GM10266 (cell line): ENCODE measurements at regions not wholly inside any gene's neighbourhood (a gene's known extent, or its start where the extent isn't known, plus 50 kb on each side); places are given as distances from the start of the nearest gene placed in this dataset.
"Not testable (repeated sequence)": the region's sequence is repeated elsewhere in the genome, so short reads cannot be mapped to it uniquely, and the experiment has no call there.

Source experiments
- DNase-seq: peaks from one replicate; pipeline ENCODE4 v3.0.0; 2012; ENCODE audit errors: extremely low spot score
- TF ChIP-seq, protein P1 (sequence below): IDR thresholded peaks from 2 replicates; pipeline ENCODE4 v1.5.1; 2012; ENCODE audit warnings: mild to moderate bottlenecking, low read depth; ENCODE audit not compliant: control insufficient read depth, insufficient read depth; ENCODE audit errors: missing control alignments

DNA sequence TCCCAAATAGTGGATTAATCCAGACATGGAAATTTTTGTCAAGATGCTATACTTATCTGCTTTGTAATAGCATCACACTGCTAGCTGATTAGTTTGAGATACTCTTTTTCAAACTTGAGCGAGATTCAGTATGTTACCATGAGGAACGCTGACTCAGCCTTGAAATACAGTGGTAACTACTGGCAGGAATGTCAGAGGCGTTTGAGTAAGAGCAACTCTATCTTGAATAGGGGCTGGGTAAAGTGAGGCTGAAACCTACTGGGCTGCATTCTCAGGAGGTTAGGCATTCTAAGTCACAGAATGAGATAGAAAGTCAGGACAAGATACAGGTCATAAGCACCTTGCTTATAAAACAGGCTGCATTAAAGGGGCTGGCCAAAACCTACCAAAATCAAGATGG, 2519.6 kb downstream of the ARAP2 start:
- DNase-seq: no peak
- TF ChIP-seq, protein P1, sequence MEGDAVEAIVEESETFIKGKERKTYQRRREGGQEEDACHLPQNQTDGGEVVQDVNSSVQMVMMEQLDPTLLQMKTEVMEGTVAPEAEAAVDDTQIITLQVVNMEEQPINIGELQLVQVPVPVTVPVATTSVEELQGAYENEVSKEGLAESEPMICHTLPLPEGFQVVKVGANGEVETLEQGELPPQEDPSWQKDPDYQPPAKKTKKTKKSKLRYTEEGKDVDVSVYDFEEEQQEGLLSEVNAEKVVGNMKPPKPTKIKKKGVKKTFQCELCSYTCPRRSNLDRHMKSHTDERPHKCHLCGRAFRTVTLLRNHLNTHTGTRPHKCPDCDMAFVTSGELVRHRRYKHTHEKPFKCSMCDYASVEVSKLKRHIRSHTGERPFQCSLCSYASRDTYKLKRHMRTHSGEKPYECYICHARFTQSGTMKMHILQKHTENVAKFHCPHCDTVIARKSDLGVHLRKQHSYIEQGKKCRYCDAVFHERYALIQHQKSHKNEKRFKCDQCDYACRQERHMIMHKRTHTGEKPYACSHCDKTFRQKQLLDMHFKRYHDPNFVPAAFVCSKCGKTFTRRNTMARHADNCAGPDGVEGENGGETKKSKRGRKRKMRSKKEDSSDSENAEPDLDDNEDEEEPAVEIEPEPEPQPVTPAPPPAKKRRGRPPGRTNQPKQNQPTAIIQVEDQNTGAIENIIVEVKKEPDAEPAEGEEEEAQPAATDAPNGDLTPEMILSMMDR: no peak

DNA sequence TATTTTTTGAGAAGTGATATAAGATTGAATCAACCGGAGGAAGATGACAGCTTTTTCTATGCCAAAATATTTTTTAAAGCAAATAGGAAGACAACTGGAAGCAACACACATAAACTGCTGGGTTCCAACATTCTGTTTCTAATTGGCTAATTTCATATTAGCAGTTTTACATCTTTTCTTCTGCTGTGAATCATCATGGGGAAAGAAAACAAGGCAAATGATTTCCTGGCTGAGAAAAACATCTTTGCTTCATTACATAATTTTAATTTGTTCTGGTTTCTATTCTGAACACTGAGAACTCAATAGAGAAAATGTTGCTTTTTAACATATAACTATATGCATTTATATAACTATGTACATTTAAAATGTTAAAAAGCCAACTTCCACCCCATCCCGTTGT, 2518.5 kb downstream of the ARAP2 start:
- TF ChIP-seq, protein P1: no peak
- DNase-seq: no peak

DNA sequence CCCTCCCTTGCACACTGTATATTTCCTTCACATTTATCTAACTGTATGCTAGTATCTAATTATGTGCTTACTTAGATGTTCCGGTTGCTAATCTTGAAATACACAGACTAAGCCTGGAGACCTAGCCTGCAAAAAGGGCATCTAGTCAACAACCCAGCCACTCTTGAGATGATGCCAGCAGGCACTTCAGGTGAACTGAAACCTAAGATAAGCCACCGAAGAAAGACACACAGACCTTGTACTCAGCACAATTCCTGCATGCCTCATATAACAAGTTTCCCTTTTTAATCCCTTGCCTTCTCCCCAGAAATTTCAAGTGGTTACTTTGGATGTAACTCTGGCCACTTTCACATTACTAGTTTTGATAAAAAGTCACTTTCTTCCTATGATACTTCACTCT, 2506.6 kb downstream of the ARAP2 start:
- DNase-seq: no peak
- TF ChIP-seq, protein P1: no peak

DNA sequence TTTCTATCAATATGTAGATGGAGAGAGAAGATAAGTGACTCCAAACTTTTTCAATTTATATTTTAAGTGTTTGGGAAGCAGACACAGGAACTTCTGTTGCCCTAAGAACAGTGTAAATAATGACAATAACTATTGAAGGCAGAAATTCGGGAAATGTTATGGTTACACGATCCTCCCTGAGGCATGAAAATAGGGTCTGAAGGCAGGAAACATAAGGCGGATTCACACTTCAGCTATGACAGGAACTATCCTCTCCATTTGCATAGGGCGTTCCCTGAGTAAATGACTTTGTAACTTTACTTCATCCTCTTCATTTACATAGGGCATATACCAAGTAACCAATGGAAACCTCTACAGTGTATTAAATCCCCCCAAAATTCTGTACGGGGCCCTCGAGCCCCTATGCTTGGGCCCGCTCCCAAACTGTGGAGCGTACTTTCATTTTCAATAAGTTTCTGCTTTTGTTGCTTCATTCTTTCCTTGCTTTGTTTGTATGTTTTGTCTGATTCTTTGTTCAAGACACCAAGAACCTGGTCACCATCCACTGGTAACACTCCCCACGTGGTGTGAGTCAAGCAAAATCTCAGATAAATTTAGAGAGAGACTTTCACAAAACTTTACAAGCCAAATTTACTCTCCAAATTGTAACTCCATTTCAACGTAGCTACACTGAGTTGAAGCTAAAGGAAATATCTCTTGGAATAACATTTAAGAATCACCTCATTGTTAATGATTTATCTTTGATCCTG, 2504.3 kb downstream of the ARAP2 start:
- no peak for DNase-seq
- TF ChIP-seq, protein P1: no peak

DNA sequence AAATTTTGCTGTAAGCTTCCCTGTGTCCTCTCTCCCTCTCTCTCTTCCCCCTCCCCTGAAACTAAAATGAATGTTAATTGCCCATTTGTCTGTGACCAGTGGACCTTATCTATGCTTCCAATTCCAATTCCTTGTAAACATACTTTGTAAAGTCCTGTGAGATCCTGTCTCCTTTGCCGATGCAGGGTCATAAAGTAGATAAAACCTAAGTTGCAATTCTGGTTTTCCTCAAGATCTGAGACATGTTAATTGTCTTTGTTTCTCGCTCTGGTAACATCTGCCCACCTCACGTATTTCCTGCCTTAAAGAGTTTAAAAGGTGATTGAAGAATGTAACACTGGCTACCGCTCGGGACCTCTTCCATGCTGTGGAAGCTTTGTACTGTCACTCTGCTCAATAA, 2503.4 kb downstream of the ARAP2 start:
- DNase-seq: not testable (repeated sequence)

DNA sequence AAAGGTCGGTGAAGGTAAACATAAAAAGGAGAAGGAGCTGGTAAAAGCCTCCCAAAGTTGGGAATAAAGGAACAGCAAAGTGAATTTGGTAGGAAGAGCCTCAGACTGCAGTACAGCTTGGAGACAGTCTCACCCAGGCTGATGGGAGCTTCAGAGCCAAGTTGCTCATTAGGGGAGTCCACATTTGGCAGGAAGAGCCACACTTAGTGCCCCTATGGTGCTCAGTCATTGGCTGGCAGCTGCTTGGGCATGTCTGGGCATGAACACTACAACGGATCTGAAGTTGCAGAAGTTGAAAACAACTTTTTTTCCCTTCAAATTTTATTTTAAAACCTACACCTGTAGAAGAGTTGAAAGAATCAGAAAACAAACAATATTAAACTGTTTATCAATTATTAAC, 2497.3 kb downstream of the ARAP2 start:
- DNase-seq: no peak
- TF ChIP-seq, protein P1: no peak

DNA sequence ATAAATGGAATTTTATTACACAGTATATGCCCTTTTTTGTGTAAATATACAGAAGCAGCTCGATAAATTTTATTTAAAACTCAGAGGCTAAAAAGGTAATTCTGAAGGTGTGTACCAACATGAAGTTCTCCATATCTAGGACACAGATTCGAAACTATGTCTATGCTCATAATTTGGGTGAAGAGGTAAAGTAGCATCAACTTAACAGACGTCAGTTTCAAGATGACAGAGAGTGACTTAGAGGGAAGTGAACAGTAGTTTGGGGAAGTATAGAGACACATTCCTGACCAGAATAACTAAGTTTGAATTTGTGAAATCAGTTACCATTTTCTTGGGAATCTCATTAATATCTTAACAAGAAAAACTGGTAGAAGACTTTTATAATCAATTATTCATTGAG, 2493.3 kb downstream of the ARAP2 start:
- TF ChIP-seq, protein P1: no peak
- DNase-seq: no peak

DNA sequence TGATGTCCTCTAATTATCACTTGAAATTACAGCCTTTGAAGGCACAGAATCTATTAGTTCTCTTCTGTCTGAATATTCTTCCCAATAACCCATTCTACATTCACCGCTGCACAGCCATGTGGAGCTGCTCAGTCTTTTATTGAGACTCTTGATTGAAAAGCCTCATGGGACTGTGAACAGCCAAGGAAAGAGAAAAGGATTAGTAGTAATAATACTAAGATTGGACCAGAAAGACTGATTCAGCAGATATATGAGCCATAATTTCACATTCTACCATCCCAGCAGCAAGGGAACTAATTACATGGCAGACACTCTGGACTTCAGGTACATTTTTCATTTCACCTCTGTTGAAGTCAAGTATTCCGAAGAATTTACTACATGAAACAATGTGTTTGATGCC, 2471.7 kb downstream of the ARAP2 start:
- DNase-seq: no peak
- TF ChIP-seq, protein P1: no peak
